ENCODE measurements at regions not wholly inside any gene's neighbourhood (a gene's known extent, or its start where the extent isn't known, plus 50 kb on each side); places are given as distances from the start of the nearest gene placed in this dataset.

GRCh38 chr18:54052732-54053429 lies 171.6 kb downstream of the MBD2 start:
- Histone ChIP-seq H3K36me3 (no peaks in the 10 kb centered on the region), H3K27me3 (no peaks in the 10 kb centered on the region), H3K9me3 (no peaks in the 10 kb centered on the region), H3K4me1 (no peaks in the 10 kb centered on the region), H3K4me3 (ENCODE audit: low read depth, low read length) (no peak overlapping the region)
- TF ChIP-seq CTCF (IDR thresholded peaks at IDR 0.05; ENCODE audit: low read depth, low read length): no peak
- no peak for DNase-seq

DNA sequence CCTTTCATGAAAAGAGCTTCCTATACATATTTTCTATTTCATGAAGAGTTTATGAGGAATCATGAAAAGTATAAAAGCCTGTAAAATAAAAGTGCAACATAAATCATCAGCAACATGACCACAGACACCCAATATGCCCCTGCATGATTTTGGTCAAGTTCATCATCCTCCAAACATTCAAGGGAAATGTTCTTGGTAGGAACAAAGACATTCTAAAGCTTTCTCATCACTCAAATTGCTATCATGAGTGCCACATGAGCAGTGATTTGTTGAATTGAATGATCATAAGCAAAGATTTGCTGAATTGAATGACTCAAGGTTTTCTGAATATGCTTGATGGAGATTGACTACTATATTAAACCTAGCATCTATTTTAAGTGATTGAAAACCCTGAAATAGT lies 172.2 kb downstream of the MBD2 start:
- Histone ChIP-seq H3K9me3 (no peaks in the 10 kb centered on the region), H3K4me1 (no peaks in the 10 kb centered on the region), H3K4me3 (ENCODE audit: low read depth, low read length) (no peak overlapping the region), H3K36me3 (no peaks in the 10 kb centered on the region), H3K27me3 (no peaks in the 10 kb centered on the region)
- no peak for DNase-seq
- TF ChIP-seq CTCF (IDR thresholded peaks at IDR 0.05; ENCODE audit: low read depth, low read length): no peak

DNA sequence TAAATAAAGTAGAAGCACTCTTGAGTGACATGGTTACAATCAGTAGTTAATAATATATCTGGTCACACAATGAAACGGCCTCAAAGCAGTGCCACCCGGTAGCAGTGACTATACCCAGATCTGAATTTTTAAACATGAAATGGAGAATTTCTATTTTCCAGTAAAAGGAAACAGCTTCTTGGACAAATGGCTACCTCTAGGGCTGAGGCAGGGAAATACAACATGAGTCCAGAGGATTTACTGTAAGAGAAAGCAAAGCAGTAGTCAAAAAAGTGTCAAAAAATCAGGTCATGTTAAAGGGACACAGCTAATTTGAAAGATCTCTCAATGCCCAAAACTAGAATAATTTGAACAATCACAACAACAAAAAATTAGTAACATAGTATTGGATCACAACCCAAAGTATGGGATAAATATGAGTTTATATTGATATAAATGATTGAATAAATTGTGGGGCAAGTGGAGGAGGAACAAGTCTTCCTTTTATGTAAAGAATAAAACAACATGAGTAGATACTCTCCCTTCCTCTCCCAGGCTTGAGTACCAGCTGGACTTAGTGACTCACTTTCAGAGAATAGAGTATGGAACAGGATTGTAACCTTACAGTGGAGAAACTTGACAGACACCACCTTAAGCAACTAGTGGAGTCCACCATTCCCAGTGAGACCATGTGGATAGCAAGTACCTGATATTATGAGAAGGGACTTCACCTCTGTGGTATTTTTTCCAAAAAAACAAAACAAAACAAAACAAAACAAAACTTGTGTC lies 180.8 kb downstream of the MBD2 start:
- no peak for TF ChIP-seq CTCF (IDR thresholded peaks at IDR 0.05; ENCODE audit: low read depth, low read length)
- H3K4me3 ChIP-seq (ENCODE audit: low read depth, low read length): no peak overlapping the region
- DNase-seq: no peak
- H3K27me3 ChIP-seq: no peaks in the 10 kb centered on the region
- no peaks in the 10 kb centered on the region for H3K4me1 ChIP-seq
- H3K36me3 ChIP-seq: no peaks in the 10 kb centered on the region
- no peaks in the 10 kb centered on the region for H3K9me3 ChIP-seq

GRCh38 chr18:54035927-54036326 lies 188.5 kb downstream of the MBD2 start:
- Histone ChIP-seq H3K36me3 (no peaks in the 10 kb centered on the region), H3K4me3 (ENCODE audit: low read depth, low read length) (no peak overlapping the region), H3K4me1 (no peaks in the 10 kb centered on the region), H3K9me3 (no peaks in the 10 kb centered on the region), H3K27me3 (no peaks in the 10 kb centered on the region)
- no peak for DNase-seq
- TF ChIP-seq CTCF (IDR thresholded peaks at IDR 0.05; ENCODE audit: low read depth, low read length): no peak

- H3K4me1 ChIP-seq: no peaks in the 10 kb centered on the region
- no peaks in the 10 kb centered on the region for H3K27me3 ChIP-seq
- H3K4me3 ChIP-seq (ENCODE audit: low read depth, low read length): no peak overlapping the region
- DNase-seq: no peak
- no peak for TF ChIP-seq CTCF (IDR thresholded peaks at IDR 0.05; ENCODE audit: low read depth, low read length)
- H3K36me3 ChIP-seq: no peaks in the 10 kb centered on the region
- no peaks in the 10 kb centered on the region for H3K9me3 ChIP-seq
Observed at GRCh38 chr18:54033052-54033451, 191.4 kb downstream of the MBD2 start.

GRCh38 chr18:54032412-54032811 lies 192.1 kb downstream of the MBD2 start:
- Histone ChIP-seq H3K27me3 (no peaks in the 10 kb centered on the region), H3K36me3 (no peaks in the 10 kb centered on the region), H3K4me3 (ENCODE audit: low read depth, low read length) (no peak overlapping the region), H3K9me3 (no peaks in the 10 kb centered on the region), H3K4me1 (no peaks in the 10 kb centered on the region)
- no peak for TF ChIP-seq CTCF (IDR thresholded peaks at IDR 0.05; ENCODE audit: low read depth, low read length)
- no peak for DNase-seq

Measured in BE2C (cell line).